H1 (cell line): ENCODE measurements at regions not wholly inside any gene's neighbourhood (a gene's known extent, or its start where the extent isn't known, plus 50 kb on each side); places are given as distances from the start of the nearest gene placed in this dataset.

Experiments used
- CTCF ChIA-PET: fragments of 300-600 bp; sonication (Branson Sonifier 250); formaldehyde crosslinking; loops from one replicate; lab custom pipeline; 2021; ENCODE audit not compliant: partially characterized antibody; lab: Charles Lee
- POLR2A ChIA-PET: fragments of 300-600 bp; sonication (Branson Sonifier 250); formaldehyde crosslinking; loops from one replicate; lab custom pipeline; 2021; ENCODE audit warnings: inconsistent platforms; ENCODE audit not compliant: partially characterized antibody; lab: Charles Lee
- DNase-seq, 2 experiments: peaks; one replicate each; pipeline versions ENCODE4 v3.0.0 to v3.0.0-alpha.2; 2010 to 2022; ENCODE audit warnings: low spot score in 2 of 2, low read depth in 1 of 2, mixed read lengths in 1 of 2
- FAIRE-seq: peaks from 2 replicates; lab custom pipeline; 2011; peaks lifted over from hg19 to GRCh38; lab: Jason Lieb, UNC
- H2AFZ ChIP-seq: 2 replicates; pipeline ENCODE4 v1.8.1; 2012; ENCODE audit warnings: low read length, inconsistent platforms
- H2AK5ac ChIP-seq: 2 replicates; pipeline ENCODE4 v1.6.1; 2013; ENCODE audit warnings: low read depth, low read length
- H2BK120ac ChIP-seq: replicated peaks from 2 replicates; pipeline ENCODE3; 2013; ENCODE audit warnings: low read depth, low read length, inconsistent platforms
- H2BK12ac ChIP-seq: 2 replicates; pipeline ENCODE4 v1.6.1; 2013; ENCODE audit warnings: low read depth, low read length
- H2BK15ac ChIP-seq: 2 replicates; pipeline ENCODE4 v1.6.1; 2013; ENCODE audit warnings: low read length
- H2BK20ac ChIP-seq: 2 replicates; pipeline ENCODE4 v1.6.1; 2013; ENCODE audit warnings: low read length
- H2BK5ac ChIP-seq: 2 replicates; pipeline ENCODE4 v1.6.1; 2013; ENCODE audit warnings: low read depth, low read length
- H3K14ac ChIP-seq: 2 replicates; pipeline ENCODE4 v1.6.1; 2013; ENCODE audit warnings: inconsistent platforms; ENCODE audit not compliant: insufficient read length
- H3K18ac ChIP-seq: 2 replicates; pipeline ENCODE4 v1.6.1; 2013; ENCODE audit warnings: low read length; ENCODE audit errors: extremely low read depth
- H3K23ac ChIP-seq: 2 replicates; pipeline ENCODE4 v1.6.1; 2013; ENCODE audit warnings: inconsistent platforms; ENCODE audit not compliant: insufficient read length
- H3K23me2 ChIP-seq: 2 replicates; pipeline ENCODE4 v1.6.1; 2013; ENCODE audit warnings: low read depth, low read length
- H3K27ac ChIP-seq: 2 replicates; pipeline ENCODE4 v1.6.1; 2011; ENCODE audit warnings: low read depth, low read length, inconsistent platforms
- H3K27me3 ChIP-seq, 4 experiments: replicated peaks in 1 of 4; 1 replicate in 1 of 4; 2 replicates in 3 of 4; pipeline versions ENCODE4 v1.6.1 to v1.8.1; 2011 to 2013; ENCODE audit warnings: low read length in 3 of 4, mild to moderate bottlenecking in 3 of 4, inconsistent platforms in 2 of 4, mixed read lengths in 2 of 4, moderate library complexity in 1 of 4; ENCODE audit not compliant: control insufficient read depth in 3 of 4, insufficient read depth in 3 of 4; ENCODE audit errors: extremely low read depth in 1 of 4
- H3K36me3 ChIP-seq, 4 experiments: 2 replicates each; pipeline versions ENCODE4 v1.6.1 to v1.8.1; 2011 to 2013; ENCODE audit warnings: mild to moderate bottlenecking in 4 of 4, low read length in 3 of 4, moderate library complexity in 2 of 4, control low read depth in 1 of 4, inconsistent platforms in 1 of 4; ENCODE audit not compliant: insufficient read depth in 4 of 4, control insufficient read depth in 2 of 4
- H3K4ac ChIP-seq: replicated peaks from 2 replicates; pipeline ENCODE3; 2013; ENCODE audit warnings: low read length, low read depth, mixed read lengths, inconsistent platforms; ENCODE audit not compliant: insufficient read length
- H3K4me1 ChIP-seq, 4 experiments: replicated peaks in 1 of 4; 1 replicate in 1 of 4; 2 replicates in 3 of 4; pipeline versions ENCODE4 v1.6.1 to v1.8.1; 2011 to 2013; ENCODE audit warnings: low read length in 3 of 4, inconsistent platforms in 2 of 4, mixed read lengths in 1 of 4; ENCODE audit not compliant: insufficient read depth in 4 of 4, control insufficient read depth in 3 of 4
- H3K4me2 ChIP-seq, 2 experiments: 2 replicates each; pipeline versions ENCODE4 v1.6.1 to v1.8.1; 2011 to 2013; ENCODE audit warnings: low read depth in 2 of 2, low read length in 2 of 2, control low read depth in 1 of 2, inconsistent platforms in 1 of 2, mild to moderate bottlenecking in 1 of 2; ENCODE audit not compliant: insufficient read depth in 1 of 2
- H3K4me3 ChIP-seq, 4 experiments: fragments of 200-600, 300-600 bp in 1 of 4; sonication (generic), shearing (Covaris generic), sonication (Bioruptor Twin) in 1 of 4; 2 replicates each; pipeline versions ENCODE4 v1.5.1 to v1.8.1; 2011 to 2016; ENCODE audit warnings: low read length in 4 of 4, low read depth in 3 of 4, control low read depth in 2 of 4, inconsistent platforms in 2 of 4, mild to moderate bottlenecking in 2 of 4, mixed read lengths in 1 of 4, moderate library complexity in 1 of 4; ENCODE audit not compliant: insufficient read depth in 2 of 4; ENCODE audit errors: extremely low read depth in 1 of 4
- H3K56ac ChIP-seq: replicated peaks from 2 replicates; pipeline ENCODE3; 2013; ENCODE audit warnings: low read depth, mild to moderate bottlenecking, mixed read lengths, low read length, inconsistent platforms; ENCODE audit not compliant: insufficient read length
- H3K79me1 ChIP-seq: 2 replicates; pipeline ENCODE4 v1.6.1; 2013; ENCODE audit warnings: low read depth, low read length, control low read depth
- H3K79me2 ChIP-seq, 2 experiments: 2 replicates each; pipeline versions ENCODE4 v1.6.1 to v1.8.1; 2012 to 2013; ENCODE audit warnings: low read length in 2 of 2, mild to moderate bottlenecking in 2 of 2, inconsistent platforms in 1 of 2; ENCODE audit not compliant: insufficient read depth in 2 of 2, control insufficient read depth in 1 of 2
- H3K9ac ChIP-seq, 4 experiments: replicated peaks in 1 of 4; 1 replicate in 1 of 4; 2 replicates in 3 of 4; pipeline versions ENCODE4 v1.6.1 to v1.8.1; 2011 to 2013; ENCODE audit warnings: low read depth in 3 of 4, low read length in 3 of 4, control low read depth in 2 of 4, mild to moderate bottlenecking in 2 of 4, moderate library complexity in 2 of 4, inconsistent platforms in 1 of 4; ENCODE audit errors: extremely low read depth in 1 of 4
- H3K9me3 ChIP-seq, 2 experiments: 2 replicates each; pipeline versions ENCODE4 v1.6.1 to v1.8.1; 2012 to 2013; ENCODE audit warnings: mild to moderate bottlenecking in 2 of 2, moderate library complexity in 2 of 2, control low read depth in 1 of 2, inconsistent platforms in 1 of 2, low read depth in 1 of 2, low read length in 1 of 2, mixed read lengths in 1 of 2; ENCODE audit not compliant: insufficient read depth in 2 of 2
- H4K20me1 ChIP-seq, 2 experiments: replicated peaks in 1 of 2; 2 replicates each; pipeline versions ENCODE3 to v1.8.1; 2011 to 2013; ENCODE audit warnings: inconsistent platforms in 2 of 2, low read length in 2 of 2, mild to moderate bottlenecking in 1 of 2; ENCODE audit not compliant: insufficient read depth in 2 of 2, control insufficient read depth in 1 of 2
- H4K5ac ChIP-seq: 2 replicates; pipeline ENCODE4 v1.6.1; 2013; ENCODE audit warnings: low read length, low read depth, mixed read lengths, inconsistent platforms; ENCODE audit not compliant: insufficient read length
- H4K8ac ChIP-seq: 2 replicates; pipeline ENCODE4 v1.8.0; 2013; ENCODE audit warnings: mild to moderate bottlenecking, moderate library complexity, low read length, inconsistent platforms; ENCODE audit not compliant: insufficient read depth; ENCODE audit errors: extremely low read depth
- H4K91ac ChIP-seq: replicated peaks from 2 replicates; pipeline ENCODE3; 2013; ENCODE audit warnings: low read length, mixed read lengths, inconsistent platforms; ENCODE audit not compliant: insufficient read length
- KDM4A ChIP-seq: IDR thresholded peaks from one replicate; pipeline ENCODE4 v1.7.1; 2012; ENCODE audit warnings: low read depth, mild to moderate bottlenecking, moderate library complexity, low read length, inconsistent platforms; ENCODE audit not compliant: severe bottlenecking
- WGBS, 2 experiments: shearing (Covaris generic) in 1 of 2; methylation state at CpG; one replicate each; pipeline versions ENCODE4 v1.1.6 to v1.1.7; 2013 to 2015; ENCODE audit warnings: low lambda C conversion rate in 2 of 2, mixed read lengths in 2 of 2, inconsistent platforms in 1 of 2, low coverage in 1 of 2, missing lambda C conversion rate in 1 of 2; ENCODE audit not compliant: insufficient replicate concordance in 2 of 2, insufficient coverage in 1 of 2, insufficient read length in 1 of 2; ENCODE audit errors: extremely low coverage in 1 of 2, missing lambda C conversion rate in 1 of 2; 5-methylcytosine and 5-hydroxymethylcytosine counted together

- no peak for TF ChIP-seq KDM4A
- DNase-seq: no peak
- H2BK5ac ChIP-seq: no peak overlapping the region
- H3K56ac ChIP-seq: no peak overlapping the region
- H2BK12ac ChIP-seq: no peak overlapping the region
- no peaks in the 10 kb centered on the region for H4K20me1 ChIP-seq
- H3K79me1 ChIP-seq: no peaks in the 10 kb centered on the region; the same call in 1 of the 2 replicates
- H3K27ac ChIP-seq: no peak overlapping the region
- no peak overlapping the region for H3K14ac ChIP-seq
- H3K23ac ChIP-seq: no peak overlapping the region
- H3K4me3 ChIP-seq: no peak overlapping the region
- no peak overlapping the region for H4K91ac ChIP-seq
- 0 out of 8 replicates have a peak, but pooled peaks cover 0 to 2% (median 0%) of the 10 kb centered on the region in 4 experiments for H3K36me3 ChIP-seq
- H3K18ac ChIP-seq: no peak overlapping the region
- no peak overlapping the region for H2AFZ ChIP-seq
- 89% methylated on average over 4 of the region's 4 CpGs; no CpG with 5 or more reads in 1 of the 2 experiments for WGBS, 2 experiments
- H2AK5ac ChIP-seq: no peak overlapping the region
- ChIA-PET CTCF (no interaction called here), POLR2A (no interaction called here)
- H3K4ac ChIP-seq: no peak overlapping the region
- no peak overlapping the region for H2BK120ac ChIP-seq
- H4K8ac ChIP-seq: no peak overlapping the region
- H3K4me1 ChIP-seq: peaks cover 4 to 17% (median 9%) of the 10 kb centered on the region in 4 experiments
- H3K4me2 ChIP-seq: no peak overlapping the region
- no peak overlapping the region for H2BK15ac ChIP-seq
- H3K9me3 ChIP-seq: peaks cover 7 to 11% of the 10 kb centered on the region in 2 experiments
- no peaks in the 10 kb centered on the region for H3K79me2 ChIP-seq
- no peak overlapping the region for H3K9ac ChIP-seq
- no peaks in the 10 kb centered on the region; a peak in 2 of 7 replicates for H3K27me3 ChIP-seq
- H4K5ac ChIP-seq: no peak overlapping the region
- H3K23me2 ChIP-seq: peaks cover 2% of the 10 kb centered on the region; the same call in 1 of the 2 replicates
- no peak for FAIRE-seq
- H2BK20ac ChIP-seq: no peak overlapping the region
Measured at GRCh38 chr10:78942091-78942501, 126.7 kb upstream of the ZMIZ1 start.
